Astrocyte of the spinal cord (primary cell): ENCODE measurements at regions not wholly inside any gene's neighbourhood (a gene's known extent, or its start where the extent isn't known, plus 50 kb on each side); places are given as distances from the start of the nearest gene placed in this dataset.
"Not testable (repeated sequence)": the region's sequence is repeated elsewhere in the genome, so short reads cannot be mapped to it uniquely, and the experiment has no call there.

ENCODE experiments used
- DNase-seq: peaks from one replicate; pipeline ENCODE4 v3.0.0; 2011; ENCODE audit warnings: low read depth, low spot score
- H3K4me3 ChIP-seq: 2 replicates; pipeline ENCODE4 v1.5.1; 2011; ENCODE audit warnings: low read depth, mild to moderate bottlenecking, low read length, moderate library complexity
- CTCF ChIP-seq: IDR thresholded peaks from 2 replicates; pipeline ENCODE4 v1.5.1; 2012; ENCODE audit warnings: low read depth, mild to moderate bottlenecking, low read length, inconsistent platforms
- in situ Hi-C: cut with HindIII; loops from 2 replicates; pipeline ENCODE4 v1.10.0; 2017; ENCODE audit warnings: low sequenced_read_pairs

DNA sequence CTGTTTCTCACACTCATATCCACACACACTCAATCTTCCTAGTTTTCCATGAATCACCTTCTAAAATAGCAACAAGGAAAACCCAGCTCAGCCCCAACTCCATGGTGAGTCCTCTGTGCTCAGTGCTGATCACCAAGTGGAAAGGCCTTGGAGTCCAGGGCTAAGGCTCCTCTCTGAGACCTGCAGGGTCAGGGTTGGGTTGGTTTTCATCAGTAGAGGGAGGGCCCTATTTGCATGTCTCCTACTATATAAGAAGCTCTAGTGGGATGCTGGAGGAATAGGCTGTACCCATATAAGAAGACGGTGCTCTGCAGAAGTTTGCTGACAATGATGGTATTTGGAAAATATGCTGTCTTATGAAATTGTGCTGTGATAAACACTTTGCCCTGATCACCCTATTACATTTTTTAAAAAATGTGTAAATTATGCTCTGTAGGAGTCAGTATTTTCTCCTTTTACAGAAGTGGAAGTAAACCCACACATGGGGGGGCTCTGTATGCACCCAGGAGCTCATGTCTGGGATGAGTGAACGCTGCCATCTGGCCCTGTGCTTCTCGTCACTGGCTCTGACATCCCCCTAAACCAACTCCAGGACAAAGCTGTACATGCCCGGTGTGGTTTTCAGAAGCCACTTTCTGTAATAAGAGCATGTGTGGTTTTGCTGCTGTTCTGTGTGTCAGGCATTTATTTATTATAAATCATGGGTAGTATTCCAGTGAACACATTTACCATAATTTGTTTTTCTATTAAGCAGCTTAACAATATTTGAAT is 536.3 kb downstream of the TMEM121 start:
- no peak for DNase-seq
- H3K4me3 ChIP-seq = no peak overlapping the region
- in situ Hi-C loops = no loop called here
- no peak for TF ChIP-seq CTCF

DNA sequence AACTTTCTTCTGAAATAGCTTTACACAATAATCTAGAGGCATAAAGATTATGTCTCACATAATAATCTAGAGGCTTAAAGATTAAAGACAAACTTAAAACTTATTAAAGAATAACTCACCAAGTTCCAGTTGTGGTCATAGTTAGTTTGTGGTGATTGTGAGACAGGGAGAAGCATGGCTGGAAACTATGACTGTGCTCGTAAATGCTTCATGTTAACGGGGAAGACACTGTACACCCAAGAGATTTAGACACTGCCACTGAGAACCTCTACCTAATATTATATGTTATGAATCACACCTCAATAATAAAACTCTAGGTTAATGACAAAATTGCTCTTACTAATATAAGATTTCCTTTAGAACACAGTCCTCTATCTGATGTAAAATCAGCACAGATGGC is 541.6 kb downstream of the TMEM121 start:
- H3K4me3 ChIP-seq = no peak overlapping the region
- in situ Hi-C loops = no loop called here
- no peak for DNase-seq
- TF ChIP-seq CTCF = no peak

GRCh38 chr14:106069804-106070625 is 543.6 kb downstream of the TMEM121 start:
- TF ChIP-seq CTCF = no peak
- in situ Hi-C loops = no loop called here
- no peak for DNase-seq
- H3K4me3 ChIP-seq = no peak overlapping the region

DNA sequence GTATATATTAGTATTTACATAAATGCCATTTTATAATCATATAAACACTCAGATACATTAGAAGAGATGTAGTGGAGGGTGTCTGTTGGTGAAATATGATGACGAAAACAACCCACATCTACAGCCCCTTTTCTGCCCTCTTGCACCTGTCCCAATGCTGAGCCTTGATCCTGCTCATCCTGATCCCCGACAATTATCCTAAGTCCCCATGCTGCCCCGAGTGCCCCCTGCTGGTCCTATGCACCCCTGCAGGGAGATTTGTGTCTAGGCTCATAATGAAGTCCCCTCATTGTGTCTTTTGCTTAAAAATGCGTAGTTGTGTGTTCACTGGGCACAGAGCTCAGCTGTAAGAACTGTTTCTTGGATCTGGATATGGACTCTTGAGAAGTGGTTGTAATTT is 554.5 kb downstream of the TMEM121 start:
- DNase-seq = no peak
- no peak for TF ChIP-seq CTCF
- no peak overlapping the region for H3K4me3 ChIP-seq
- in situ Hi-C loops = no loop called here

DNA sequence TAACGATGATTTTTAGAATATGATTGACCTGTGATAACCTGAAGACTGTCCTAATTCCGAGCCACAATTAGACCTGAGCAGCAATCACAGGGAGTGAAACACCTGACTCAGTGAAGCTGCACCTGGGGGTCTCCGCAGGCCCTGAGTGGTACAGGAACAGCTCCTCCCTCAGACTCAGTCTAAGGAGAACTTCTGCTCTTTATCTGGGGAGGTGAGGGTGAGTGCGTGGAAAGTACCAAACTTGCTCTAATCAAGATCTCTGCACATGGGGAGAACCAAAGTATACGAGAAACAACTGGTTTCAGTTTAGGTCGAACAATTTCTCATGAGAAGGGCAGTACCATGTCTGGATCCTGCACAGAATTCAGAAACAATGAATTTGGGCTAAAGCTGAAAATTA is 555.3 kb downstream of the TMEM121 start:
- DNase-seq, in situ Hi-C loops, H3K4me3 ChIP-seq: not testable (repeated sequence)

GRCh38 chr14:106083082-106083481 is 556.7 kb downstream of the TMEM121 start:
- no peak for DNase-seq
- no peak overlapping the region for H3K4me3 ChIP-seq
- in situ Hi-C loops = no loop called here
- TF ChIP-seq CTCF = no peak

DNA sequence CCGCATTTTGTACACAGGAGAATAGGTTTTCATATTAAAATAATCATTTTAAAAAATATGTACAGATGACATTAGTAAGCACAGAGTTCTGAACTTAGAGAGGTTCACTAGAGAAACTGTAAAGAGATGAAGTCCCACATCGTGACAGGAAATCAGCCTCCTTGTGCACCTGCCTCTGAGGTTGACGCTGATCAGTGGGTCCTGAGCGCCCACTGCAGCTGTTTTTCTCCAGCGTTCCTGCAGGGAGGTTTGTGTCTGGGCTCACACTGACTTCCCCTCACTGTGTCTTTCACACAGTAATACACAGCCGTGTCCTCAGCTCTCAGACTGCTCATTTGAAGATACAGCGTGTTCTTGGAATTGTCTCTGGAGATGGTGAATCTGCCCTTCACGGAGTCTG is 561.5 kb downstream of the TMEM121 start:
- no peak for DNase-seq
- in situ Hi-C loops = no loop called here
- no peak overlapping the region for H3K4me3 ChIP-seq
- TF ChIP-seq CTCF = no peak

GRCh38 chr14:106088860-106089259 is 562.5 kb downstream of the TMEM121 start:
- DNase-seq, H3K4me3 ChIP-seq, in situ Hi-C loops: not testable (repeated sequence)
